GM20000 (cell line): ENCODE measurements at regions not wholly inside any gene's neighbourhood (a gene's known extent, or its start where the extent isn't known, plus 50 kb on each side); places are given as distances from the start of the nearest gene placed in this dataset.

ENCODE experiments used
- DNase-seq: peaks from one replicate; pipeline ENCODE4 v3.0.0; 2012; ENCODE audit warnings: low spot score
- CTCF ChIP-seq: IDR thresholded peaks from 2 replicates; pipeline ENCODE4 v1.5.1; 2012; ENCODE audit warnings: mild to moderate bottlenecking, control low read depth; ENCODE audit errors: extremely low read depth, missing control alignments

DNA sequence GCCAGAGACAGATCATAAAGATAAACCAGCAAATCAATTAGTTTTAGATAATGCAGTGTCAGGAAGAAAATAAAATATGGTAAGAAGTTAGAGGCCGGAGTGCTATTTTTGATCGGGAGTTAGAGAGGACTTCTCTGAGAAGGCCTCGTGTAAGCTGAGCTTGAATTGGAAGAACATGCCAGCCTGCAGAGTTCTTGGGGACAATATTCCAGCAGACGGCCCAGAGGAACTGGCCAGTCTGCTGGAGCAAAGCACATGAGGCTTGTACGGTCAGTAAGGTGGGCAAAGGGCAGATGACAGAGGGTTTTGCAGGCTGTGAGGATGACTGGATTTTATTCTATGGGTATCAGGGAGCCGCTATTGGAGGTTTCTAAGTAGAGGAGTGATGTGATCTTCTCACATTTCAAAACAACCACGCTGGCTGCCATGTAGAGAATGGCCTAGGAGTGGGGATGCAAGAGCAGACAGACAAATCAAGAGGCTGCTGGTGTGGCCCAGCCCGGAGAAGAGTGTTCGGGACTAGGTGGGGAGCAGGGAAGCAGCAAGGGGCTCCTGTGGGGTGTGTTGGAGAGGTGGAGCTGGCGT lies 84.0 kb downstream of the HES1 start:
- DNase-seq: no peak
- no peak for TF ChIP-seq CTCF

- no peak for TF ChIP-seq CTCF
- DNase-seq: no peak
Observed at GRCh38 chr3:194220901-194221326, 85.0 kb downstream of the HES1 start.

GRCh38 chr3:194221336-194221735 lies 85.4 kb downstream of the HES1 start:
- TF ChIP-seq CTCF: no peak
- no peak for DNase-seq

DNA sequence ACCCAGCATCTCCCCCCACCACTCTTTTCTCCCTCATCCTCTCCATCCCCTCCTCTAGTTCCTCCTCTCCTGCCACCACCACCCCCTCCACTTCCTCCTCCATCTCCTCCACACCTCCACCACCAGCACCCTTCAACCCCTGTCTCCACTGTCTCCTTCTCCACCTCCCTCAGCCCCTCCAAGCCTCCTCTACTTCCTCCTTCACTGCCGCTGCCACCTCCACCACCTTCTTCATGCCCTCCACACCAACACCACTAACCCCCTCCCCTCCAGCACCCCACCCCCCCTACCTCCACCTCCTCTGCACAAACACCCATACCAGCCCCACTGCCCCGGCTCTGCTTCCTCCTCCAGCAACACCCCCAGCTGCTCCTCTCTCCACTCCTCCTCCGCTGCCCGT lies 88.0 kb downstream of the HES1 start:
- no peak for TF ChIP-seq CTCF

GRCh38 chr3:194224471-194225417 lies 88.8 kb downstream of the HES1 start:
- TF ChIP-seq CTCF: no peak
- no peak for DNase-seq

More for the DNA sequence above, 88.0 kb downstream of the HES1 start:
- no peak for DNase-seq

GRCh38 chr3:194225418-194225812 lies 89.5 kb downstream of the HES1 start:
- no peak for DNase-seq
- no peak for TF ChIP-seq CTCF

GRCh38 chr3:194225988-194226663 lies 90.2 kb downstream of the HES1 start:
- DNase-seq: no peak
- TF ChIP-seq CTCF: no peak
